OCI-LY1 (cell line): ENCODE measurements at regions not wholly inside any gene's neighbourhood (a gene's known extent, or its start where the extent isn't known, plus 50 kb on each side); places are given as distances from the start of the nearest gene placed in this dataset.

Experiments used
- H2AFZ ChIP-seq: fragments of 200-600 bp; sonication (generic), shearing (Covaris generic); 2 replicates; pipeline ENCODE4 v1.6.0; 2014; ENCODE audit warnings: antibody characterized with exemption, mild to moderate bottlenecking, low read length
- H3F3A ChIP-seq: fragments of 200-600 bp; sonication (generic), shearing (Covaris generic); 2 replicates; pipeline ENCODE4 v1.6.0; 2014; ENCODE audit warnings: mild to moderate bottlenecking, antibody characterized with exemption, low read length, moderate library complexity; ENCODE audit not compliant: insufficient read depth
- H3K27ac ChIP-seq: fragments of 200-600 bp; sonication (generic); 2 replicates; pipeline ENCODE4 v1.5.1; 2014; ENCODE audit warnings: low read length, mixed run types, mild to moderate bottlenecking, low read depth; ENCODE audit not compliant: poor library complexity, severe bottlenecking
- H3K27me3 ChIP-seq: fragments of 200-600 bp; sonication (generic); 2 replicates; pipeline ENCODE4 v1.6.0; 2014; ENCODE audit warnings: antibody characterized with exemption, mild to moderate bottlenecking, low read length, moderate library complexity; ENCODE audit not compliant: insufficient read depth
- H3K36me3 ChIP-seq: fragments of 200-600 bp; sonication (generic); 2 replicates; pipeline ENCODE4 v1.6.1; 2014; ENCODE audit warnings: mild to moderate bottlenecking, antibody characterized with exemption, low read length, moderate library complexity, mixed read lengths; ENCODE audit not compliant: insufficient read depth
- H3K4me1 ChIP-seq: fragments of 200-600 bp; sonication (generic); 2 replicates; pipeline ENCODE4 v1.5.1; 2014; ENCODE audit warnings: mild to moderate bottlenecking, low read length, moderate library complexity; ENCODE audit not compliant: insufficient read depth, severe bottlenecking
- H3K4me2 ChIP-seq: fragments of 200-600 bp; sonication (generic), shearing (Covaris generic); 2 replicates; pipeline ENCODE4 v1.6.1; 2014; ENCODE audit warnings: low read length
- H3K4me3 ChIP-seq: fragments of 200-600 bp; sonication (generic); 2 replicates; pipeline ENCODE4 v1.5.1; 2014; ENCODE audit warnings: low read length, low read depth, mild to moderate bottlenecking, mixed read lengths; ENCODE audit not compliant: poor library complexity, severe bottlenecking
- H3K79me2 ChIP-seq: fragments of 200-600 bp; shearing (Covaris generic); 2 replicates; pipeline ENCODE4 v1.6.1; 2016; ENCODE audit warnings: mixed run types, low read length, mixed read lengths; ENCODE audit not compliant: insufficient read depth
- H3K9ac ChIP-seq: fragments of 200-600 bp; sonication (generic), shearing (Covaris generic); 2 replicates; pipeline ENCODE4 v1.6.1; 2014; ENCODE audit warnings: mild to moderate bottlenecking, low read length, mixed read lengths
- H3K9me2 ChIP-seq: fragments of 200-600 bp; sonication (generic), shearing (Covaris generic); 2 replicates; pipeline ENCODE4 v1.6.1; 2014; ENCODE audit warnings: low read depth, mild to moderate bottlenecking, low read length, mixed read lengths
- H3K9me3 ChIP-seq: fragments of 200-600 bp; shearing (Covaris generic); 2 replicates; pipeline ENCODE4 v1.6.1; 2014; ENCODE audit warnings: low read length, mixed read lengths
- H4K20me1 ChIP-seq: fragments of 200-600 bp; sonication (generic), shearing (Covaris generic); 2 replicates; pipeline ENCODE4 v1.6.0; 2016; ENCODE audit warnings: mild to moderate bottlenecking, low read length; ENCODE audit not compliant: insufficient read depth
- CTCF ChIP-seq: fragments of 200-600 bp; sonication (generic), shearing (Covaris generic); IDR thresholded peaks from 2 replicates; pipeline ENCODE4 v1.5.1; 2017; ENCODE audit warnings: mild to moderate bottlenecking, antibody characterized with exemption, low read length, moderate library complexity, mixed read lengths
- EZH2 ChIP-seq: fragments of 200-600 bp; sonication (generic), shearing (Covaris generic); IDR thresholded peaks from 2 replicates; pipeline ENCODE4 v1.8.0; 2017; ENCODE audit warnings: borderline replicate concordance, mixed run types, mild to moderate bottlenecking, antibody characterized with exemption, low read length, moderate library complexity, mixed read lengths

- no peak overlapping the region for H3K4me2 ChIP-seq
- no peaks in the 10 kb centered on the region for H3K36me3 ChIP-seq
- no peaks in the 10 kb centered on the region for H3F3A ChIP-seq
- no peak overlapping the region for H3K27ac ChIP-seq
- TF ChIP-seq CTCF (no peak), EZH2 (no peak)
- no peak overlapping the region for H3K9ac ChIP-seq
- no peaks in the 10 kb centered on the region for H3K9me3 ChIP-seq
- no peak overlapping the region for H3K4me3 ChIP-seq
- no peaks in the 10 kb centered on the region for H3K27me3 ChIP-seq
- H3K9me2 ChIP-seq: no peaks in the 10 kb centered on the region
- no peaks in the 10 kb centered on the region for H3K4me1 ChIP-seq
- H2AFZ ChIP-seq: no peak overlapping the region
- no peaks in the 10 kb centered on the region for H4K20me1 ChIP-seq
- no peaks in the 10 kb centered on the region for H3K79me2 ChIP-seq
Measured at GRCh38 chr2:177114712-177115111, 97.9 kb upstream of the HNRNPA3 start.

GRCh38 chr2:177117755-177118154 is 94.8 kb upstream of the HNRNPA3 start:
- H3K4me2 ChIP-seq: no peak overlapping the region
- H3K36me3 ChIP-seq: no peaks in the 10 kb centered on the region
- H3K27ac ChIP-seq: no peak overlapping the region
- TF ChIP-seq EZH2: no peak
- no peak for TF ChIP-seq CTCF
- H3K9me2 ChIP-seq: no peaks in the 10 kb centered on the region
- H3F3A ChIP-seq: no peaks in the 10 kb centered on the region
- H3K9me3 ChIP-seq: no peaks in the 10 kb centered on the region
- no peaks in the 10 kb centered on the region for H3K79me2 ChIP-seq
- no peak overlapping the region for H3K4me3 ChIP-seq
- no peak overlapping the region for H3K9ac ChIP-seq
- no peaks in the 10 kb centered on the region for H4K20me1 ChIP-seq
- H3K27me3 ChIP-seq: no peaks in the 10 kb centered on the region
- H2AFZ ChIP-seq: no peak overlapping the region
- no peaks in the 10 kb centered on the region for H3K4me1 ChIP-seq

- Histone ChIP-seq H3K4me2 (no peak overlapping the region), H3K4me3 (no peak overlapping the region), H3K9me3 (no peaks in the 10 kb centered on the region), H3K27ac (no peak overlapping the region), H3K79me2 (no peaks in the 10 kb centered on the region), H3K9me2 (no peaks in the 10 kb centered on the region), H3K4me1 (no peaks in the 10 kb centered on the region), H4K20me1 (no peaks in the 10 kb centered on the region), H3K9ac (no peak overlapping the region), H3K27me3 (no peaks in the 10 kb centered on the region), H3F3A (no peaks in the 10 kb centered on the region), H3K36me3 (no peaks in the 10 kb centered on the region), H2AFZ (no peak overlapping the region)
- TF ChIP-seq EZH2 (no peak), CTCF (no peak)
Measured at GRCh38 chr2:177118636-177119035, 94.0 kb upstream of the HNRNPA3 start.
